NK-92 treated with Interleukin-12 subunit alpha and Interleukin-12 subunit beta, amount 100 ng/mL, for 24 hours (cell line): ENCODE measurements at regions not wholly inside any gene's neighbourhood (a gene's known extent, or its start where the extent isn't known, plus 50 kb on each side); places are given as distances from the start of the nearest gene placed in this dataset.
"Not testable (repeated sequence)": the region's sequence is repeated elsewhere in the genome, so short reads cannot be mapped to it uniquely, and the experiment has no call there.

ENCODE experiments used
- DNase-seq: peaks from one replicate; lab custom pipeline; 2025; lab: John Stamatoyannopoulos, UW

- DNase-seq, result no peak
These were observed 266.2 kb upstream of the CYLC2 start for GRCh38 chr9:102728946-102729345.

- DNase-seq, result no peak
These were observed 280.9 kb upstream of the CYLC2 start for GRCh38 chr9:102714184-102714583.

GRCh38 chr9:102712910-102713309 lies 282.2 kb upstream of the CYLC2 start:
- DNase-seq, result not testable (repeated sequence)

- DNase-seq, result no peak
These were observed 294.2 kb upstream of the CYLC2 start for GRCh38 chr9:102700936-102701335.

- no peak for DNase-seq
These were observed 325.9 kb upstream of the CYLC2 start for GRCh38 chr9:102669220-102669619.

GRCh38 chr9:102652471-102652870 lies 342.7 kb upstream of the CYLC2 start:
- DNase-seq, result no peak

GRCh38 chr9:102650896-102651295 lies 344.2 kb upstream of the CYLC2 start:
- no peak for DNase-seq

- no peak for DNase-seq
These were observed 352.5 kb upstream of the CYLC2 start for GRCh38 chr9:102642651-102643050.

- no peak for DNase-seq
These were observed 363.6 kb upstream of the CYLC2 start for GRCh38 chr9:102631559-102631958.

- DNase-seq, result no peak
These were observed 385.7 kb upstream of the CYLC2 start for GRCh38 chr9:102609461-102609860.

- not testable (repeated sequence) for DNase-seq
These were observed 391.6 kb upstream of the CYLC2 start for GRCh38 chr9:102603198-102604195.

GRCh38 chr9:102594241-102594640 lies 400.9 kb upstream of the CYLC2 start:
- no peak for DNase-seq

GRCh38 chr9:102587281-102587680 lies 407.9 kb upstream of the CYLC2 start:
- DNase-seq, result no peak

GRCh38 chr9:102569436-102569835 lies 425.7 kb upstream of the CYLC2 start:
- DNase-seq, result no peak

GRCh38 chr9:102551346-102551745 lies 443.8 kb upstream of the CYLC2 start:
- DNase-seq, result no peak

GRCh38 chr9:102550886-102551285 lies 444.2 kb upstream of the CYLC2 start:
- no peak for DNase-seq

- DNase-seq, result no peak
These were observed 444.9 kb upstream of the CYLC2 start for GRCh38 chr9:102550266-102550665.

GRCh38 chr9:102534031-102534430 lies 461.1 kb upstream of the CYLC2 start:
- DNase-seq, result no peak

- no peak for DNase-seq
These were observed 473.9 kb upstream of the CYLC2 start for GRCh38 chr9:102521097-102521755.

- DNase-seq, result no peak
These were observed 475.7 kb upstream of the CYLC2 start for GRCh38 chr9:102519423-102519822.

GRCh38 chr9:102518324-102518723 lies 476.8 kb upstream of the CYLC2 start:
- DNase-seq, result no peak

GRCh38 chr9:102514541-102514940 lies 480.6 kb upstream of the CYLC2 start:
- no peak for DNase-seq

- no peak for DNase-seq
These were observed 488.0 kb upstream of the CYLC2 start for GRCh38 chr9:102507044-102507687.
